ENCODE measurements at regions not wholly inside any gene's neighbourhood (a gene's known extent, or its start where the extent isn't known, plus 50 kb on each side); places are given as distances from the start of the nearest gene placed in this dataset.

DNA sequence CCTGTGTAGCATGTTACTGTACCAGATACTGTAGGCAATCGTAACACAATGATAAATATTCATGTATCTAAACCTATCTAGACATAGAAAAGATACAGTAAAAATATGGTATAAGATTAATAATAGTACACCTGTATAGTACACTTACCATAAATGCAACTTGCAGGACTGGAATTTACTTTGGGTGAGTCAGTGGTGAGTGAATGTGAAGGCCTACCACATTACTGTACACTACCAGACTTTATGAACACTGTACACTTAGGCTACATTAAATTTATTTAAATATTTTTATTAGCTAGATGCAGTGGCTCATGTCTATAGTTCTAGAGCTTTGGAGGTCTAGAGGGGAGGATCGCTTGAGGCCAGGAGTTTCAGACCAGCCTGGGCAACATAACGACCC lies 186.6 kb upstream of the ROPN1 start:
- TF ChIP-seq, protein P1, sequence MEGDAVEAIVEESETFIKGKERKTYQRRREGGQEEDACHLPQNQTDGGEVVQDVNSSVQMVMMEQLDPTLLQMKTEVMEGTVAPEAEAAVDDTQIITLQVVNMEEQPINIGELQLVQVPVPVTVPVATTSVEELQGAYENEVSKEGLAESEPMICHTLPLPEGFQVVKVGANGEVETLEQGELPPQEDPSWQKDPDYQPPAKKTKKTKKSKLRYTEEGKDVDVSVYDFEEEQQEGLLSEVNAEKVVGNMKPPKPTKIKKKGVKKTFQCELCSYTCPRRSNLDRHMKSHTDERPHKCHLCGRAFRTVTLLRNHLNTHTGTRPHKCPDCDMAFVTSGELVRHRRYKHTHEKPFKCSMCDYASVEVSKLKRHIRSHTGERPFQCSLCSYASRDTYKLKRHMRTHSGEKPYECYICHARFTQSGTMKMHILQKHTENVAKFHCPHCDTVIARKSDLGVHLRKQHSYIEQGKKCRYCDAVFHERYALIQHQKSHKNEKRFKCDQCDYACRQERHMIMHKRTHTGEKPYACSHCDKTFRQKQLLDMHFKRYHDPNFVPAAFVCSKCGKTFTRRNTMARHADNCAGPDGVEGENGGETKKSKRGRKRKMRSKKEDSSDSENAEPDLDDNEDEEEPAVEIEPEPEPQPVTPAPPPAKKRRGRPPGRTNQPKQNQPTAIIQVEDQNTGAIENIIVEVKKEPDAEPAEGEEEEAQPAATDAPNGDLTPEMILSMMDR (IDR thresholded peaks at IDR 0.05): no peak
- TF ChIP-seq POLR2A (IDR thresholded peaks at IDR 0.05): no peak
- H3K4me3 ChIP-seq (ENCODE audit: low read depth, poor library complexity, severe bottlenecking): no peak overlapping the region
- DNase-seq (ENCODE audit: low spot score in 2 of 2): no peak
- intact Hi-C loops (cut with DNase I; ENCODE audit: low total_unique reads): no loop called here
- 89 to 95% methylated on average over 3 of the region's 3 CpGs for WGBS, 2 donors

DNA sequence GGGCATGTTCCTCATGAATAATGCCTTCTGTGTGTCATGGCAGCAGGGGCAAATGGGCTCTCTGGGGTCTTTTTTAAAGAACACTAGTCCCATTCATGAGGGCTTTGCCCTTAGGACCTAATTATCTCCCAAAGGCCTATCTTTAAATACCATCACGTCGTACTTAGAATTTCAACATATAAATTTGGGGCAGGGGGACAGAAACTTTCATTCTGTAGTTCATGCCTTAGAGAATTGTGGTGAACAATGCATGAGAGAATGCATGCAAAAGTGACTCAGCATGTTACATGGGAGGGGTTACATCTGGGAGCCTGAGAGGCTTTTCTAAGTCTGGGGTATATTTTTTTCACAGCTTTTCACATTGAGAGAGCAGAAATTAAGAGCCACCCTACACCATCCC lies 208.5 kb upstream of the ROPN1 start:
- WGBS, 2 donors: 69 to 75% methylated on average over 2 of the region's 2 CpGs

DNA sequence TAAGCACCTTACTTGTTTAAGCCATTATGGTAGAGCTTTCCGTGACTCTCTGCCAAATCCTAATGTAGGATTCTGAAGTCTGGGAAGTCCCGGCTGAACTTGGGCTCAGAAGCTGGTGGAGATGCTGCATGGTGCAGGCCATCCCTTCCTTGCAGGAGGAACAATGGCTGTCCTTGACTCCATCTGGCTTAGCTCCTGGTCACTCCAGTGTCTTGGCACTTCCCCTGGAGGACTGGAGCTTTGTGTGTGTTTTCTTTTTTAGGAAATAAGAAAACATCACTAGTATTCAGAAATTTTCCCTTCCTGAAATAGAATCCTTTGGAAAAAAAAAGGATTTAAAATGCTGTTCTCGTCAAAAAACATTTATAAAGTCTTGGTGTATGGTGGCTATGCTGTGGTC lies 209.3 kb upstream of the ROPN1 start:
- no peak overlapping the region for H3K4me3 ChIP-seq (ENCODE audit: low read depth, poor library complexity, severe bottlenecking)
- WGBS, 2 donors: 90 to 94% methylated on average over 3 of the region's 3 CpGs
- intact Hi-C loops (cut with DNase I; ENCODE audit: low total_unique reads): no loop called here
- TF ChIP-seq POLR2A (IDR thresholded peaks at IDR 0.05): no peak
- TF ChIP-seq, protein P1 (IDR thresholded peaks at IDR 0.05): no peak
- no peak for DNase-seq (ENCODE audit: low spot score in 2 of 2)

More for the DNA sequence above, 208.5 kb upstream of the ROPN1 start:
- no peak for DNase-seq (ENCODE audit: low spot score in 2 of 2)
- intact Hi-C loops (cut with DNase I; ENCODE audit: low total_unique reads): no loop called here
- TF ChIP-seq, protein P1 (IDR thresholded peaks at IDR 0.05): no peak
- TF ChIP-seq POLR2A (IDR thresholded peaks at IDR 0.05): no peak
- H3K4me3 ChIP-seq (ENCODE audit: low read depth, poor library complexity, severe bottlenecking): no peak overlapping the region

DNA sequence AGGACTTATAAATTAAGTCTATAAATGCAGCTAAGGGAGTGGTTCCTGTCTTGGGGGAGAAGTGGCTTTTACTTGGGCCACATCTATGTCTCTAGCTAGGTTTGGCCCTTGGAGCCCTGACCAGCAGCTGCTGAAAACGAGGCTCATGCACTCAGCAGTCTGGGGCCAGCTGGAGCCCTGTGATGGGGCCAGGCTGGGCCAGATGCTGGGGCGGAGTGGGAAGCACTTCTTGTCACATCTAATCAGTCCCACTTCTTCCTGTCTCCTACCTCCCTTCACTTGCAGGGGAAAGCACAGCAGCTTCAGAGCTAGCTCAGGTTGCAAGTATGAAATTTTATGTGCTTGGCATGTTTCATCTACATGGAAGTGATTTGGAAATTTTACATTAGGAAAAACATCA lies 209.9 kb upstream of the ROPN1 start:
- no peak overlapping the region for H3K4me3 ChIP-seq (ENCODE audit: low read depth, poor library complexity, severe bottlenecking)
- intact Hi-C loops (cut with DNase I; ENCODE audit: low total_unique reads): no loop called here
- WGBS, 2 donors: 50 to 51% methylated on average over 2 of the region's 2 CpGs
- DNase-seq (ENCODE audit: low spot score in 2 of 2): no peak
- TF ChIP-seq, protein P1 (IDR thresholded peaks at IDR 0.05): no peak
- TF ChIP-seq POLR2A (IDR thresholded peaks at IDR 0.05): no peak

DNA sequence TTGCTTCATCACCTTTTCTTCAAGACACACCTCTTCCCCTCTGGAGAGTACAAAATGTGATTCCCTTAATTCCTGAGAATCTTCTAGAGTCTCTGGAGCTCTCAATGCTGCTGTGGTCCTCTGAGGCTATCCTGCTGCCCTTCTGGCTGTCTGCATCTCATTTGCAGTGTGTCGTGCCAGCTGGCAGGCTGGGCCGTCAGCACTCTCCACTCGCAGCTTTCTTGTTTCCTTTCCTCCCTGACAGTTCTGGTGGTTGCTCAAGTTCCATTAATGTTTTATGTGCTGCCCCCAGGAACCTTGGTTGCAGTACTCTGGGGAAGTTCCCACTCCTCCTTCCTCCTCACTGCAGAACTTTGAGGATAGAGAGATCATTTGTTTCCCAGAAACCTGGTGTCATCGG lies 210.8 kb upstream of the ROPN1 start:
- TF ChIP-seq POLR2A (IDR thresholded peaks at IDR 0.05): no peak
- TF ChIP-seq, protein P1 (IDR thresholded peaks at IDR 0.05): no peak
- WGBS, 2 donors: 25 to 43% methylated on average over 4 of the region's 4 CpGs
- intact Hi-C loops (cut with DNase I; ENCODE audit: low total_unique reads): no loop called here
- peak in 1 of 2 donors; percentile 18 for DNase-seq (ENCODE audit: low spot score in 2 of 2)
- no peak overlapping the region for H3K4me3 ChIP-seq (ENCODE audit: low read depth, poor library complexity, severe bottlenecking)

DNA sequence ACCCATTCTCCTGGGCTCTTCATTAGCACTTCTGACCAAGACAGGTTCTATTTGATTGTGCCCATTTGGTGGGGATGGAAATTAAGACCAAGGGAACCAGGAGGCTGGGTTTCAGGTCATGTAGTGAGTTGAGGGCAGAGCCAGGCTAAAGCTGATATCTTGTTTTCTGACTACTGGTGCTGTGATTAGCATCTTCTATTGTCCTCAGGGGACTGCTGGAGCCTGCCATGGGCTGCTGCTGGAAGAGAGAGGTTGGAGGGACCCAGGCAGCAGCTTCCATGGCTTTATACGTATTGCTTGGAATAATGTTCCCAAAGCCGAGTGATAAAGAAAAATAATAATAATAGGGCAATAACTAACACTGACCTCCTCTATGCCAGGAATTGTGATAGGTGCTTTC lies 211.4 kb upstream of the ROPN1 start:
- 93 to 96% methylated on average over 2 of the region's 2 CpGs for WGBS, 2 donors
- TF ChIP-seq POLR2A (IDR thresholded peaks at IDR 0.05): no peak
- TF ChIP-seq, protein P1 (IDR thresholded peaks at IDR 0.05): no peak
- H3K4me3 ChIP-seq (ENCODE audit: low read depth, poor library complexity, severe bottlenecking): no peak overlapping the region
- DNase-seq (ENCODE audit: low spot score in 2 of 2): no peak
- intact Hi-C loops (cut with DNase I; ENCODE audit: low total_unique reads): no loop called here
